Endothelial cell of hepatic sinusoid (primary cell): ENCODE measurements at regions not wholly inside any gene's neighbourhood (a gene's known extent, or its start where the extent isn't known, plus 50 kb on each side); places are given as distances from the start of the nearest gene placed in this dataset.

Experiments
- in situ Hi-C: cut with HindIII; loops from 2 replicates; pipeline ENCODE4 v1.10.0; 2017; ENCODE audit warnings: low sequenced_read_pairs

GRCh38 chr13:78997902-78998629 lies 339.1 kb upstream of the OBI1 start:
- in situ Hi-C loops = no loop called here

DNA sequence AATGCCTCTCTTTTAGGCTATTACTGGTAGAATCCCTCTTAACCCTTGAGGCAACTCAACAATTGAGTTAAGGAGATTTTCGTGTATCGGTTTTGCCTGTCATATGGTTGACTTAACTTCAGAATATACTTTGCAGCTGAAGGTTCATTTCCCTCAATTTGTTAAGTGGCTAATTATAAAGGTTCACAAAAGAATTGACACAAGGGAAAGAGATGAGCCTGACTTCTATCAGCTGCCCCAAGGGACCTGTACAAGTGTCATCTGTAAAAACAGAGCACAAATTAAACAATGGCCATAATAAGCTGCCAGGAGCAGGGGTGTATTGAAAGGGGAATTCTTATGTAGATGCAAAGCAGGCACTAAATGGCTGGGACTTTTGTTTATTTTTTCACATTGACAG lies 334.8 kb upstream of the OBI1 start:
- in situ Hi-C loops = no loop called here

DNA sequence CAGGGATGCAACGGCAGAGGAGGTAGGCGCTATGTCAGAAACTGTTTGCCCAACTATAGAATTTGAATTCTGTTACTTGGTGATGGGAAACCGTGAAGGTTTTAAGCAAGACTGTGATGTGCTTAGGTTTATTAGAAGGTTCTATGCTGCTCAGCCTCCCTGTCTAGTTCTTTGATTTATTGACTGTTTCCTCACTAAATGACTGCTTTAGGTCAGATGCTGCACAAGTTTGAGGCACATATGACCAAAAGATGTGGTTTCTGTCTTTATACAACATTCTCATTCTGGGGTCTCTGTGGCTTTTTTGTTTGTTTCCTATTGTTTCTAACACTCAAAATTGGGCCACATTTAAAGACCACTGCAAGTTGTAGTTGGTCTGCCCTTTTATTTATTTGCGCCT lies 323.0 kb upstream of the OBI1 start:
- in situ Hi-C loops = no loop called here

- in situ Hi-C loops = no loop called here
Observed at GRCh38 chr13:78979349-78979748, 320.4 kb upstream of the OBI1 start.

DNA sequence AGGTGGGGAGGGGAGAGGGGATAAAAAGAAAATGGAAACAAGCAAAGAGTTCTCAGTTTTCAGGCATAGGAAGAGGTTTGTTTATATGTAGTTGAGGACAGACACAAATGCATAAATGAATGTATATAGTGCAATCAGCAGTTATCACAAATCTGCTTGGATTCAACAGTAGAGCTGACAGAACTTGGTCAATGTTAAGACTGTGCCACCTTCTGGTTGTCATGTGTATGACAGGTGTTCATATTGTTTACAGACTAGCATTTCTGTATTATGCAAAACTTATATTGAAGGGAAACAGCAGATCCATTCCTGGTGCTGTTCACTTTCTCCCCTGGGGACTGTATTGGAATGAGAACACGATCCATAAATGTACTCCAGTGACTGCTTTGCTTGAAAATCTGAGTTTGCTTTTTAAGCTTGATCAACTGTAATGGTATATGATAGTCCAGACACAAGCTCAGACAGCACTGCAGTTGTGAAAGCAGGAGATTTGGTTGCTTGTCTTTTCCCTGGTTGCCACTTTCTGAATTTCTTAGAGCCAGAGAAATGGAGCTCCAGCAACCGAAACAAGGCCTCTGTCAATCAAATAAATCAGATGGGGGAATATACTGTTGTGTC lies 319.5 kb upstream of the OBI1 start:
- in situ Hi-C loops = no loop called here

DNA sequence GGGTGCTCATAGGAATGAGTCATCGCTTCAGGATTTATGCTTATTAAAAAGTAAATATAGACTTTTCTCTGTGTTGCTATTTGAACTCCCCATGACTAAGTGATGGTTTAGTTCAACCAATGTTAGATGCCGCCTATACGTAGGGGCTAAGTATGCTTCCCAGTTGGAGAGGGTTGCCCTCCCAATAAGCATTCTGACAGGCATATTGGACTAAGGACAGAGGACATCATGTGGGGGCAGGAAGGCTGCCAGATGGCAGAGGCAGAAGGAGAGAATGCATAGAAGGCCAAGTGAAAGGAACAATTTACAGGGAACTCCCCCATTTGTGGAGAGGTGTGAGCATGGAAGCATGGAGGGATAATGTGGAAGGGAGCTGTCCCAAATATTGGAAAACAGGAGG lies 318.4 kb upstream of the OBI1 start:
- in situ Hi-C loops = no loop called here

GRCh38 chr13:78976696-78977095 lies 317.7 kb upstream of the OBI1 start:
- in situ Hi-C loops = no loop called here

- in situ Hi-C loops = no loop called here
Observed at GRCh38 chr13:78972561-78972960, 313.6 kb upstream of the OBI1 start.

DNA sequence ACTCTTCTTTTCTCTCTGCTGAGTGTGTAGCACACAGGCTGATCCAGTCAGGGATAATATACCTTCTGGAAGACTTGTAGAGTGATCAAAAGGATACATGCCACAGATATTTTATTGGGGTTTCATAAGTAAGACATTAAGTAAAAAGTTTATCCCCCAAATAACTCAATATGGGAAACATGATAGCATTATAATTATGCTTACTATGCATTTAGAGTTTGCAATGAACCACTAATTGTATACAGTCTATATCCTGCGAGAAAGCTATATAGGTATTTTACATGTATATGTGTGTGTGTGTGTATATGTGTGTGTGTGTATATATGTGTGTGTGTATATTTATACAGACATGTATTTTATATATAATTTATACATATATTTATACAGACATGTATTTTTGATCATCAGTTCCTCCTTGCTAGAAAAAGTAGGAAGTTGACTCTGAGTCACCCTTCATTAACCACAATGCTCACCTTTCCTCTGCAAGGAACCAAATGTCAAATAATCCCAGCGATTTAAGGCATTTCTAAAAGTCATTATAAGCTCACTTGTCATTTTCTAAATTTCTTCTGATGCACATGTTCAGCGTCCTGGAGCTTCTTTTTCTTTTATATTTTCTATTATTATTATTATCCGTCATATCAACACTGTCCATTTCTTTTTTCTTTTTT lies 312.5 kb upstream of the OBI1 start:
- in situ Hi-C loops = no loop called here

- in situ Hi-C loops = no loop called here
Observed at GRCh38 chr13:78960881-78961280, 301.9 kb upstream of the OBI1 start.

GRCh38 chr13:78958006-78958405 lies 299.1 kb upstream of the OBI1 start:
- in situ Hi-C loops = no loop called here

DNA sequence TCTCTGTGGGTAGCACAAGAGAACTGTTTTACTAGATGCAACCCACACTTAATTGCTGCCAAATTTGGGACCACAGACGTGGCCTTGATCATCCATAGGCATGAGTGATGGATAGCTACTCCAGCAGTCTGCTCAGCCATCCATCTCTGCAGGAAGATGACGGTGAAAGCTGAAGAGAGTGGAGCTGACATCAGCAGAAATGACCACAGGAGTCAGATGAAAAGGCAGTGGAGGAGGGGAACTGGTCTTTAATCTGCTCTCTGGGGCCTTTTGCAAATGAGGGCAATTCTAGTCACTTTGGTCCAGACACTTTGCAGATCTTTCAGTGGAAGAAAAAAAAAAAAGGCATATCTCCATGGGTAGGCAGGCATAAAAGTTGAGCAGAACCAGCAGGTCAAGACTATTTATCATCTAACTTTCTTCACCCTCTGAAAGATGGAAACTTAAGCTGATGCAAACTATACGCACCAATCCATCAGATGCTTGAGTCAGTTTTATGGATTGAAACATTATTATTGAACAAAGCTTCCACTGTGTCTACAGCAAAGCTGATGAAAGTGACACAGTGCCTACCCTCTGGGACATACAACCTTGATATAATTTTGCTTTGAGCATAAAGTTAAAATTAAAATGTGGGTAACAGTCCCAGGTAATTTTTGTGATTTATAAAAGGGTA lies 281.6 kb upstream of the OBI1 start:
- in situ Hi-C loops = no loop called here

DNA sequence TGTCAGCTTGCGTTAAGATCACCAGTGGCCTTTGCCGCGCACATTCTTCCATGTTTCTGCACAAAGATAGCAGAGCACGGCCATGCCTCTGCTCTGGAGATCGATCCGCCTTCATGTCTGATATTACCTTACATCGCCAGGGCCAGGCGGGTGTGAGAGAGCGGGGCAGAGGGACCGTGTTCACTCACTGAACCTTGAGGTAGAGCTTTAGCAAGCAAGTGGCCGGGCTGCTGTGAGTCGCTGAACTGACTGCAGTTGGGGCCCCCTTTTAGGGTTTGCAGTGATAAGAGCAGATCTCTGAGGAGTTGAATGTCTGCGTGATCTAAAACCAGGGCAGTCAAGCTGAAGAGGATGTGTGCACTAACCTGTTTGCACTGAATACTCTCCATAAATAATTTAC lies 275.4 kb upstream of the OBI1 start:
- in situ Hi-C loops = no loop called here

- in situ Hi-C loops = no loop called here
Observed at GRCh38 chr13:78915015-78915414, 256.1 kb upstream of the OBI1 start.

GRCh38 chr13:78913656-78914055 lies 254.7 kb upstream of the OBI1 start:
- in situ Hi-C loops = no loop called here

DNA sequence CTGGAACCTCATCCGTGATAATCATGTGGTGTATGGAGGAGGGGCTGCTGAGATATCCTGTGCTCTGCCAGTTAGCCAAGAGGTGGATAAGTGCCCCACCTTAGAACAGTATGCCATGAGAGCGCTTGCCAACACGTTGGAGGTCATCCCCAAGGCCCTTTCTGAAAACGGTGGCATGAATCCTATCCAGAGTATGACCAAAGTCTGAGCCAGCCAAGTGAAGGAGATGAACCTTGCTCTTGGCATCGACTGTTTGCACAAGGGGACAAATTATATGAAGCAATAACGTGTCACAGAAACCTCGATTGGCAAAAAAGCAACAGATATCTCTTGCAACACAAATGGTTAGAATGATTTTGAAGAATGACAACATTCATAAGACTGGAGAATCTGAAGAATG lies 251.2 kb upstream of the OBI1 start:
- in situ Hi-C loops = no loop called here

- in situ Hi-C loops = no loop called here
Observed at GRCh38 chr13:78909276-78909675, 250.3 kb upstream of the OBI1 start.

DNA sequence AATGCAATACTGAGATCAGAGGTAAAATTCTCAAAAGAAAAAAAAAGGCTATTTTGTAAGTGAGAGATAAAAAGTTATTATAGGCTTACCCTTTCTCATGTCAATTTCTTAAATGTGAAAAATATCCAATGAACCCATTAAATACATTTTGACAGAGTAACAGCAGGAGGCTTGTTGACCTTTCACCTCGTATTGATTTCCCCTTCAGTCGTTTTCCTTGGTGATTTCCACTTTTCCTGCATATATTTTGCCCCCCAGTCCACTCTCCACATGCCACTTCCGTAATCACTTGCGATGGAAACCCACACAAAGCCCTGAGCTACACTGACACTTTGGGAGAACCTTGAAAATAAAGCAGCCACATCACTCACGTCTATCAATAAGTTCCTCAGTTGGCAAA lies 248.1 kb upstream of the OBI1 start:
- in situ Hi-C loops = no loop called here

- in situ Hi-C loops = no loop called here
Observed at GRCh38 chr13:78897200-78897599, 238.2 kb upstream of the OBI1 start.

DNA sequence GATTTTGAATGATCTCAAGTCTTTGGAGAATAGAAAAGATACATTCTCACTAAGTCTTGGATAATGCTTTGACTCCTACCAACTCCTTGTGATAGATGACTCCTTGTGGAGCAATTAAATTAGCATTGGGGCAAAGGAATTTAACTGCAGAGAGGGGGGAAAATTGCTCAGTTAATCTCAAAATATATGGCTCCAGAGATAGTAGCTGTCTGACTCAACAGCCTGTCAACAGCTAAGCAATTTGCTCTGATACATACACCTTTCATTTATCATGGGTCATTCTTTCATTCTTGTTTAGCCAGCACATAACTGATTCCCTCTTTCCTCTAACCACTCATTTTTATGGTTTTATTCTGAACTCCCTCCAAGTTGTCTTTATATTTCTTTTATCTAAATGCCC lies 225.6 kb upstream of the OBI1 start:
- in situ Hi-C loops = no loop called here

DNA sequence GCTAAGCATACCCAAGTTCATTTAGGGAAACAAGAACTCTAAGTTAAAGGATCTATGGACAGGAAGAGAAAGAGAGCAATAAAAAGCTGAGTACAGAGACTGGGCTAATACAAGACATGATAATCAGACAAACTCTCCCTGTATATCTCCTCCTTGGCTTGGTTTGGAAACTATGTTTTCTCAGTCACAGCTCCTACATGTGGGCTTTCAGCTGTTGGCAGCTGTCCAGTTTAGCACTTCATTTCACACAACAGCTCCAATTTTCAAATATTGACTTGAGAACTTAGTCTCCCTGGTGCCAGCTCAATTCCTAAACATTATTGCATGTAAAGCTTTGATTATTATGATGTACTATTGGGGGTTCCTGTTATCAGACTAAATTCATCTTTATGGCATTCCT lies 222.8 kb upstream of the OBI1 start:
- in situ Hi-C loops = no loop called here

GRCh38 chr13:78881054-78881453 lies 222.1 kb upstream of the OBI1 start:
- in situ Hi-C loops = no loop called here
